GM12892 (cell line): ENCODE measurements at regions not wholly inside any gene's neighbourhood (a gene's known extent, or its start where the extent isn't known, plus 50 kb on each side); places are given as distances from the start of the nearest gene placed in this dataset.

Source experiments
- POLR2A ChIP-seq: IDR thresholded peaks from 2 replicates; pipeline ENCODE4 v1.6.1; 2011; ENCODE audit warnings: low read depth, low read length, control low read depth
- POLR2AphosphoS5 ChIP-seq: IDR thresholded peaks from 2 replicates; pipeline ENCODE4 v1.6.1; 2011; ENCODE audit warnings: low read depth, low read length, control low read depth

- TF ChIP-seq POLR2A (no peak), POLR2AphosphoS5 (no peak)
Measured at GRCh38 chr12:91988086-91988923, 157.3 kb downstream of the BTG1 start.
